Activated B cell treated with CpG ODN at 0.5 μM for 24 hours (primary cell): ENCODE measurements at regions not wholly inside any gene's neighbourhood (a gene's known extent, or its start where the extent isn't known, plus 50 kb on each side); places are given as distances from the start of the nearest gene placed in this dataset.

ENCODE experiments used
- ATAC-seq: fragments of 200-7000 bp; cut with Tn5 transposase; one replicate; pipeline ENCODE4 v1.10.0; 2021; ENCODE audit warnings: low read depth, mild to moderate bottlenecking, moderate library complexity
- CTCF ChIA-PET: fragments of 350-600 bp; sonication (Branson Sonifier 250); formaldehyde crosslinking; loops from one replicate; lab custom pipeline; 2021; ENCODE audit warnings: antibody characterized with exemption; lab: Charles Lee
- POLR2A ChIA-PET: fragments of 350-600 bp; sonication (Branson Sonifier 250); formaldehyde crosslinking; loops from one replicate; lab custom pipeline; 2021; ENCODE audit warnings: antibody characterized with exemption; lab: Charles Lee
- DNase-seq: peaks from one replicate; pipeline ENCODE4 v3.0.0; 2022
- H3K27ac Mint-ChIP-seq: one replicate; pipeline ENCODE4 v1.8.0; 2020; ENCODE audit warnings: mixed read lengths
- H3K27me3 Mint-ChIP-seq: one replicate; pipeline ENCODE4 v1.8.0; 2021; ENCODE audit warnings: mixed read lengths
- H3K36me3 Mint-ChIP-seq: one replicate; pipeline ENCODE4 v1.8.0; 2021; ENCODE audit warnings: low read depth, mixed read lengths
- H3K4me1 Mint-ChIP-seq: one replicate; pipeline ENCODE4 v1.8.0; 2021; ENCODE audit warnings: mixed read lengths
- H3K4me3 Mint-ChIP-seq: one replicate; pipeline ENCODE4 v1.8.0; 2020; ENCODE audit warnings: mild to moderate bottlenecking, mixed read lengths
- H3K9me3 Mint-ChIP-seq: one replicate; pipeline ENCODE4 v1.8.0; 2020; ENCODE audit warnings: mixed read lengths
- intact Hi-C: fragments of 100-400 bp; cut with micrococcal nuclease; formaldehyde crosslinking; loops from one replicate; pipeline ENCODE4 v1.15.1; 2024
- TF ChIP-seq, protein P1 (sequence below): fragments of 200-600 bp; IDR thresholded peaks from one replicate; pipeline ENCODE4 v1.8.0; 2022; ENCODE audit warnings: antibody characterized with exemption, mild to moderate bottlenecking

DNA sequence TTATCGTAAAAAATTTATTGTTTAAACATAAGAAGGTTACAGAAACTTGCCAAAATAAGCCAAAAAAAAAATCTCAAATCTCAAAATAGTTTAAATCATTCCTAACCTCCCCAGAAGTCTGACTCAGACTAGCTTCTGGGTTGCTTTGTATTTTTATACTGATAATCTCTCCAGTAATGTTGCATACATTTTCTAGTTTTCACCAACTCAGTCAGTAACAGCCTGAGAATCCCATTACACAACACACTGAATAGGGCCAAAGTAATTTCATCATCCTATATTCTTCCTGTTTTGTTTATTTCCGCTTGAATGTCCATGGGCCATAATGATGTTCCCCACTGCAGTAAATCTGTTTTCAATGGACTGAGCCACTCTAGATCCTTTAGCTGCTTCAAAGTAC lies 478.5 kb downstream of the GPAM start:
- no peak overlapping the region for H3K4me3 Mint-ChIP-seq
- no peak for DNase-seq
- no peaks in the 10 kb centered on the region for H3K4me1 Mint-ChIP-seq
- no peak for ATAC-seq
- intact Hi-C loops, result no loop called here
- TF ChIP-seq, protein P1, sequence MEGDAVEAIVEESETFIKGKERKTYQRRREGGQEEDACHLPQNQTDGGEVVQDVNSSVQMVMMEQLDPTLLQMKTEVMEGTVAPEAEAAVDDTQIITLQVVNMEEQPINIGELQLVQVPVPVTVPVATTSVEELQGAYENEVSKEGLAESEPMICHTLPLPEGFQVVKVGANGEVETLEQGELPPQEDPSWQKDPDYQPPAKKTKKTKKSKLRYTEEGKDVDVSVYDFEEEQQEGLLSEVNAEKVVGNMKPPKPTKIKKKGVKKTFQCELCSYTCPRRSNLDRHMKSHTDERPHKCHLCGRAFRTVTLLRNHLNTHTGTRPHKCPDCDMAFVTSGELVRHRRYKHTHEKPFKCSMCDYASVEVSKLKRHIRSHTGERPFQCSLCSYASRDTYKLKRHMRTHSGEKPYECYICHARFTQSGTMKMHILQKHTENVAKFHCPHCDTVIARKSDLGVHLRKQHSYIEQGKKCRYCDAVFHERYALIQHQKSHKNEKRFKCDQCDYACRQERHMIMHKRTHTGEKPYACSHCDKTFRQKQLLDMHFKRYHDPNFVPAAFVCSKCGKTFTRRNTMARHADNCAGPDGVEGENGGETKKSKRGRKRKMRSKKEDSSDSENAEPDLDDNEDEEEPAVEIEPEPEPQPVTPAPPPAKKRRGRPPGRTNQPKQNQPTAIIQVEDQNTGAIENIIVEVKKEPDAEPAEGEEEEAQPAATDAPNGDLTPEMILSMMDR, result no peak
- H3K27ac Mint-ChIP-seq, result no peak overlapping the region
- no peaks in the 10 kb centered on the region for H3K36me3 Mint-ChIP-seq
- ChIA-PET CTCF (no interaction called here), POLR2A (no interaction called here)
- H3K9me3 Mint-ChIP-seq, result no peaks in the 10 kb centered on the region
- no peaks in the 10 kb centered on the region for H3K27me3 Mint-ChIP-seq

DNA sequence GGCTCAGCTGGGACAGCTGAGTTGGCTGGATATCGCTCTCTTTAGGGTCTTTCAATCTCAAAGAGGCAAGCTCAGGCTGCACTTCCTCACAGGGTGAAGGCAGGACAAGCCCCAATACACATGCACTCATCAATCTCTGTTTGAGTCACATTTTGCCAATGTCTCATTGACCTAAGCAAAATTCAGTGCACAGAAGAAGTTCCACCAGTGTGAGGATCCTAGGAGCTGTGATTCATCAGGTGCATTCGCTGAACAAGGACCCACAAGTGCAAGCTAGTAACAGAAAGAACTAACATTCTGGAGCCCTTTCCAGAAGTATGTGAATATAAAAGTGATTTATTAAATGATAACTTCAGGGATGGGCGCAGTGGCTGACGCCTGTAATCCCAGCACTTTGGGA lies 477.2 kb downstream of the GPAM start:
- Mint-ChIP-seq H3K9me3 (no peaks in the 10 kb centered on the region), H3K4me3 (no peak overlapping the region), H3K4me1 (no peaks in the 10 kb centered on the region), H3K27me3 (no peaks in the 10 kb centered on the region), H3K36me3 (no peaks in the 10 kb centered on the region), H3K27ac (no peak overlapping the region)
- TF ChIP-seq, protein P1, result no peak
- intact Hi-C loops, result no loop called here
- ChIA-PET CTCF (no interaction called here), POLR2A (no interaction called here)
- no peak for DNase-seq
- ATAC-seq, result no peak

GRCh38 chr10:111707076-111707475 lies 476.5 kb downstream of the GPAM start:
- Mint-ChIP-seq H3K4me1 (no peaks in the 10 kb centered on the region), H3K4me3 (no peak overlapping the region), H3K27ac (no peak overlapping the region), H3K27me3 (no peaks in the 10 kb centered on the region), H3K9me3 (no peaks in the 10 kb centered on the region), H3K36me3 (no peaks in the 10 kb centered on the region)
- no peak for DNase-seq
- POLR2A ChIA-PET, result no interaction called here
- TF ChIP-seq, protein P1, result no peak
- intact Hi-C loops, result no loop called here
- CTCF ChIA-PET, result no interaction called here
- no peak for ATAC-seq

GRCh38 chr10:111709603-111710002 lies 474.0 kb downstream of the GPAM start:
- TF ChIP-seq, protein P1, result no peak
- peaks cover 2% of the 10 kb centered on the region for H3K9me3 Mint-ChIP-seq
- H3K27ac Mint-ChIP-seq, result no peak overlapping the region
- no peaks in the 10 kb centered on the region for H3K36me3 Mint-ChIP-seq
- H3K4me1 Mint-ChIP-seq, result no peaks in the 10 kb centered on the region
- ATAC-seq (no peak), DNase-seq (no peak)
- CTCF ChIA-PET, result no interaction called here
- POLR2A ChIA-PET, result no interaction called here
- H3K4me3 Mint-ChIP-seq, result no peak overlapping the region
- no peaks in the 10 kb centered on the region for H3K27me3 Mint-ChIP-seq
- intact Hi-C loops, result no loop called here

GRCh38 chr10:111716032-111716431 lies 467.5 kb downstream of the GPAM start:
- no peak for ATAC-seq
- TF ChIP-seq, protein P1, result no peak
- ChIA-PET POLR2A (no interaction called here), CTCF (no interaction called here)
- DNase-seq, result no peak
- Mint-ChIP-seq H3K4me1 (no peaks in the 10 kb centered on the region), H3K4me3 (no peak overlapping the region), H3K9me3 (peaks cover 24% of the 10 kb centered on the region), H3K27ac (no peak overlapping the region), H3K27me3 (no peaks in the 10 kb centered on the region), H3K36me3 (no peaks in the 10 kb centered on the region)
- intact Hi-C loops, result no loop called here
